ENCODE measurements at regions not wholly inside any gene's neighbourhood (a gene's known extent, or its start where the extent isn't known, plus 50 kb on each side); places are given as distances from the start of the nearest gene placed in this dataset.

DNA sequence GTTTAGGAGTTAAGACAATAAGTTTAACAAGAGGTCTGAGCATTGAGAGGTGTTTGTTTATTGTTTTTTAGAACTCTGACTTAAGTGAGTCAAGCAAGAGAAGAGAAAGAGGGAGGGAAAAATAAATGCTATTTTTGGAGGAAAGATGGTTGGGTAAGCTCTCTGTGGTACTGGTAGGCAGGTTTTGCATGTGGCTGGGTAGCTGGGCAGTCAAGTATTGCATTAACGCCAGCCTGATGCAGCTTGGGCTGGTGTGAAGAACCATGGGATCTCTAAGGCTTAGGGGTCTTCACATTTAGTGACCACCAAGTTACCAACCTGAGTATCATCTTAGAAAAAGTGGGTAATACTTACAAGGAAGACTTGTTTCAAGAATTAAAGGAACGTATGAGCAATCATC, 534.5 kb upstream of the SEMA6D start:
- Mint-ChIP-seq H3K27ac (no peak overlapping the region), H3K4me1 (ENCODE audit: low read depth) (peaks cover 12% of the 10 kb centered on the region), H3K36me3 (ENCODE audit: insufficient read depth) (no peaks in the 10 kb centered on the region), H3K27me3 (peaks cover 49% of the 10 kb centered on the region), H3K4me3 (ENCODE audit: low read depth) (peak overlapping the region; percentile 89), H3K9me3 (ENCODE audit: low read depth) (no peaks in the 10 kb centered on the region)
- no peak for DNase-seq (ENCODE audit: low spot score, unreplicated experiment)
- TF ChIP-seq, protein P1, sequence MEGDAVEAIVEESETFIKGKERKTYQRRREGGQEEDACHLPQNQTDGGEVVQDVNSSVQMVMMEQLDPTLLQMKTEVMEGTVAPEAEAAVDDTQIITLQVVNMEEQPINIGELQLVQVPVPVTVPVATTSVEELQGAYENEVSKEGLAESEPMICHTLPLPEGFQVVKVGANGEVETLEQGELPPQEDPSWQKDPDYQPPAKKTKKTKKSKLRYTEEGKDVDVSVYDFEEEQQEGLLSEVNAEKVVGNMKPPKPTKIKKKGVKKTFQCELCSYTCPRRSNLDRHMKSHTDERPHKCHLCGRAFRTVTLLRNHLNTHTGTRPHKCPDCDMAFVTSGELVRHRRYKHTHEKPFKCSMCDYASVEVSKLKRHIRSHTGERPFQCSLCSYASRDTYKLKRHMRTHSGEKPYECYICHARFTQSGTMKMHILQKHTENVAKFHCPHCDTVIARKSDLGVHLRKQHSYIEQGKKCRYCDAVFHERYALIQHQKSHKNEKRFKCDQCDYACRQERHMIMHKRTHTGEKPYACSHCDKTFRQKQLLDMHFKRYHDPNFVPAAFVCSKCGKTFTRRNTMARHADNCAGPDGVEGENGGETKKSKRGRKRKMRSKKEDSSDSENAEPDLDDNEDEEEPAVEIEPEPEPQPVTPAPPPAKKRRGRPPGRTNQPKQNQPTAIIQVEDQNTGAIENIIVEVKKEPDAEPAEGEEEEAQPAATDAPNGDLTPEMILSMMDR (IDR thresholded peaks at IDR 0.05; ENCODE audit: unreplicated experiment) = no peak

DNA sequence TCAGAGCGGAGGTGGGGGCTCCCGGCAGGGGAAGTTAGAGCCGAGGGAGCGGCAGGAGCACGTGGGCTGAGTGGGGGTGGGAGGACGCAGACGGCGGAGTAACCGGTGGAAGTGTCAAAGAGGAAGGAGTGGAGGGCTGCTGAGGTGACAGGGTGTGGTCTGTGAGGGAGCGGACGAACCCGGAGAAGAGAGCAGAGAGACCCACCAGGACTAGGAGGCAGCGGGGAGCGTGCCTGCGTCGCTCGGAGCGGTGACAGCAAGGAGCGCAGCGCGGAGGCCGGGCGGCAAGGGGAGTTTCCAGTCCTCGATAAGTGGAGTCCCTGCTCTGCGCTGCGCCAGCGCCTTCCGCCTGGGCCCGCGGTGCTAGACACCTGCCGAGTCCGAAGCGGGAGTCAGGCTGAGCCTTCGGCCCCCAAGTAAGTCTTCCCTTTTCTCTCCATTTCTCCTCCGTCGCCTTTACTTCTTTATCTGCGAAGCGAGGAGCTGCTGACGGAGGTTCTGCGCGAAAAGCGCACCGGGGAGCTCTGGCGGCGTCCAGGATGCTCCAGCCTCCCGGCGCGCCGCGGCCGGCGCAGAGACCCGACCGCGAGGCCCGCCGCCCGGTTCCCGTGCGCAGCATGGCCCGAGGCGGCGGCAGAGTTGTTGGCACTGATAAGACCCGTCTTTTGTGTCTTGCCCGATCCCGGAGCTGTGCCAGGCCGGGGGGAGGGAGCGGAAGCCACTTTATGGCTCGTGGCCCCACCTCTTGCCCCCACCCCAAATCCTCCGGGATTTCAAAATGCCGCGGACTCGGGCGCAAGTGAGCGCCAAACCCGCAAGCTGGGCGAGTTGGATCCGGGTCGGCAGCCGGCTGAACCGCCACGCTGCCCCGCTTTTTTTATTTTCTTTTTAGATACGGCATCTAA, 533.0 kb upstream of the SEMA6D start:
- peak overlapping the region; percentile 89 for H3K27ac Mint-ChIP-seq
- H3K27me3 Mint-ChIP-seq = peaks cover 53% of the 10 kb centered on the region

DNA sequence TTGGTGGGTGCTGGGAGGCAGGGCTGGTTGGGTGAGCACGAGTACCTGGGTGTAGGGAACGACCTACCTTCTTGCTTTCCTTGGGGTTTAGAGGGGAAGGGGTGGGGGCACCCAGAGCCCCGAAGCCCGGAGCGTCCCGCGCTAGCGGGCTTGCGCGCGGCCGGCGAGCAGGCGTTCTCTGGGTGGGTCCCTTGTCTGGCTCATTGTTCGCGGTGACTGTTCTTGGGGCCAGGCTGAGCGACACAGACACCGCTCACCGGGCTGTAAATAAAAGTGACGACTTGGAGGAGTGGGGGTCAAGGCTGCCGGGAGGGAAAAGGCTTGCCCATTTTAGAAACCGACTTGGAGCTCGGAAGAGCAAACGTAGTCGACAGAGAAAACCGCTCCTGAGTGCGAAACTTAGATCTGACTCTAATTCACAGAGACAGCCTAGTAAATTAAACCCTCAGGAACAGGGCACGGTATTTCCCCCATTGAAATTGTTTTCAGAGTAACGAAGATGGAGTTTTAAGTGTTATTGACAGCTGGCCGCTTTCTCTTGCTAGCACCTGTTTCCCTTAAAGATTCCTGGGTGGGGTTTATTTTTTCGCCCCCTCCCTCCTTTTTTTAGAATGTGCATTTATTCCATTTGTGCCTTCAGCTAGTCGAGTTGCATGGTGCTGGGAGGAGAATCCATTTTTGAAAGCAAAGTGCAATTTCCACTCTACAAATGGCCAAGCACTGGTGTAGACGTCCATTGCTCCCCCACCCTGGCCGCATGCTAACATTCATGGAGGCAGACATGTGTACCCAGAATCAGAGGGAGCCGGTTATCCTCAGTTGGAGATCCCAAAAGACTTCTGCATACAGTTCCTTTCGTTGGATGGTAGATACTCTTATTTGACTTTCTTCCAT, 532.1 kb upstream of the SEMA6D start:
- Mint-ChIP-seq H3K27me3 (peaks cover 54% of the 10 kb centered on the region), H3K36me3 (ENCODE audit: insufficient read depth) (no peaks in the 10 kb centered on the region)

More for the DNA sequence above, 533.0 kb upstream of the SEMA6D start:
- H3K9me3 Mint-ChIP-seq (ENCODE audit: low read depth) = no peaks in the 10 kb centered on the region
- peak; percentile 40 for DNase-seq (ENCODE audit: low spot score, unreplicated experiment)
- peaks cover 15% of the 10 kb centered on the region for H3K4me1 Mint-ChIP-seq (ENCODE audit: low read depth)
- peak overlapping the region; percentile 89 for H3K4me3 Mint-ChIP-seq (ENCODE audit: low read depth)
- TF ChIP-seq, protein P1 (IDR thresholded peaks at IDR 0.05; ENCODE audit: unreplicated experiment) = no peak
- no peaks in the 10 kb centered on the region for H3K36me3 Mint-ChIP-seq (ENCODE audit: insufficient read depth)

DNA sequence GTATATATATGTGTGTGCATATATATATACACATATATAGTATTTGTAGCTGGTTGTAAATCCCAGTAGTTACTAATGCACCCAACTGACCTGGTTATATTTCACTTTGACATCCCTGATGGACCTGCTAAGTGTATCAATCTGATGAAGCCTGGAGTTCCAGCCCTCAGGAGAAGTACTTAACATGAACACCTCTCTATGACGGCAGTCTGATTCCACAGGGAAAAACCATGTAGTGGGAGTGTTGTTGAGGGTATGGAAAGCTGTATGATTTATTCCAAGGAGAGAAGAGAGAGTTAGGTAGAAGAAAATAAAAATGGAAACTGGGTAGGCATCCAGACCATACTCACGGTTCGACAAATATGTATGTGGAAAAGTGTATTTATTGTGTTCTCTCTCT, 531.2 kb upstream of the SEMA6D start:
- no peak overlapping the region for H3K27ac Mint-ChIP-seq
- no peak overlapping the region for H3K4me3 Mint-ChIP-seq (ENCODE audit: low read depth)
- H3K4me1 Mint-ChIP-seq (ENCODE audit: low read depth) = peaks cover 15% of the 10 kb centered on the region
- H3K9me3 Mint-ChIP-seq (ENCODE audit: low read depth) = no peaks in the 10 kb centered on the region
- DNase-seq (ENCODE audit: low spot score, unreplicated experiment) = no peak
- peaks cover 54% of the 10 kb centered on the region for H3K27me3 Mint-ChIP-seq
- TF ChIP-seq, protein P1 (IDR thresholded peaks at IDR 0.05; ENCODE audit: unreplicated experiment) = no peak
- H3K36me3 Mint-ChIP-seq (ENCODE audit: insufficient read depth) = no peaks in the 10 kb centered on the region

More for the DNA sequence above, 532.1 kb upstream of the SEMA6D start:
- no peaks in the 10 kb centered on the region for H3K9me3 Mint-ChIP-seq (ENCODE audit: low read depth)
- TF ChIP-seq, protein P1 (IDR thresholded peaks at IDR 0.05; ENCODE audit: unreplicated experiment) = no peak
- peak overlapping the region; percentile 89 for H3K27ac Mint-ChIP-seq
- H3K4me3 Mint-ChIP-seq (ENCODE audit: low read depth) = peak overlapping the region; percentile 89
- H3K4me1 Mint-ChIP-seq (ENCODE audit: low read depth) = peaks cover 15% of the 10 kb centered on the region
- DNase-seq (ENCODE audit: low spot score, unreplicated experiment) = peak; percentile 11

All from progenitor cell of endocrine pancreas (in vitro differentiated cells).